Right cardiac atrium (tissue), 5 donors: ENCODE measurements at regions not wholly inside any gene's neighbourhood (a gene's known extent, or its start where the extent isn't known, plus 50 kb on each side); places are given as distances from the start of the nearest gene placed in this dataset.

Source experiments
- ATAC-seq, 2 donors: fragments of 200-7000 bp; cut with Tn5 transposase; one replicate each; pipeline versions ENCODE4 v1.8.0 to v1.9.1; 2020; ENCODE audit warnings: moderate library complexity in 2 of 2, mild to moderate bottlenecking in 1 of 2
- DNase-seq, 3 donors: peaks; one replicate each; pipeline ENCODE4 v3.0.0-alpha.2; 2020
- H3K27ac ChIP-seq: one replicate; pipeline ENCODE4 v1.5.1; 2013; ENCODE audit warnings: mild to moderate bottlenecking, low read length, control low read depth, moderate library complexity
- H3K27me3 ChIP-seq: one replicate; pipeline ENCODE4 v1.6.1; 2013; ENCODE audit not compliant: control insufficient read depth, insufficient read depth
- H3K4me1 ChIP-seq: one replicate; pipeline ENCODE4 v1.6.1; 2013; ENCODE audit warnings: low read length; ENCODE audit not compliant: control insufficient read depth, insufficient read depth
- H3K4me3 ChIP-seq: one replicate; pipeline ENCODE4 v1.5.1; 2013; ENCODE audit warnings: low read length, control low read depth
- H3K9me3 ChIP-seq: one replicate; pipeline ENCODE4 v1.6.1; 2013; ENCODE audit warnings: low read length; ENCODE audit not compliant: control insufficient read depth
- WGBS: extraction: QIAGEN DNeasy Blood & Tissue Kit; methylation state at CpG from one replicate; pipeline ENCODE4 v1.1.7; 2013; 5-methylcytosine and 5-hydroxymethylcytosine counted together
- intact Hi-C, 4 donors: fragments of 100-400 bp; cut with DNase I; formaldehyde crosslinking; loops; one replicate each; pipeline versions ENCODE4 v1.11.0 to v1.14.0; 2022 to 2023
- donor health status: healthy with polysubstance abuse.
- donor health status: DM: no; HTN: yes; CAD: no.
- donor health status: DM: no; HTN: no; CAD: no.
- donor health status: DM: no; HTN: yes; CAD: no; lungs with severe emphysema.
- donor health status: DM: yes; HTN: yes; CAD: no.

DNA sequence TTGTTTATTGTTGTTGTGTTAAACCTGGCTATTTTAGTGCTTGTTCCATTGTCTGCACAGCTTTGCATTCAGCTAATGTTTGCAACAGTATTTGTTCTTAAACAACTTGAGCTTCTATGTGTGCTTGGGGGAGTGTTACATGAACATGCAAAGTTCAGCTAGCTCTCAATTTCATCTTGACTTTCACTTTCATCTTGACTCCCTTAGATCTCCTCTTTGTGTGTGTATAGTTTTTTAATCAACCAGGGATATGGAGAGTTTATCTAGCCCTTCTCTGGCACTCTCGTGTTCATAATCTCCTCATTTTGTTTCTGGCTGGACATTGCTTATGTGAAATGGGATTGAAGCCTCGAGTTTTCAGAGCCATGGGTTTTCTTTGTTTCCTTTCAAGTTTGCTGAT is 212.4 kb upstream of the ZBTB20 start:
- no peak overlapping the region for H3K27ac ChIP-seq
- intact Hi-C loops = no loop called here
- WGBS = 15% methylated on average over 2 of the region's 2 CpGs

DNA sequence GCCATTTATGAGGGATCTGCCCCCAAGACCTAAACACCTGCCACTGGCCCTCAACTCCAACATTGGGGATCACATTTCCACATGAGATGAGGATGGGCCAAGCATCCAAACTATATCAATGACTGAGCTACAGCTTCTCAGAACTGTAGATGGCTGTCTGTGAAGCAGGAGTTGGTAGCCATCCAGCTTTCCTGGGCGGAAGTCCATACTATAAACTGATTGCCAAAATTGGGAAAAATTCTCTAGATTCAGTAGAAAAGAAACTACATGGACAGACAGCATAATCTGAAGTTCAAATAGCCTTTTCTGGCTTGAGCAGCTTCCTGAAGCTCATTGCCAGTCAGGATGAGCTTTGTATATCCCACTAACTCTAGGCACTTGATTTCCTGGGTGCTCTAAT is 214.7 kb upstream of the ZBTB20 start:
- Histone ChIP-seq H3K27ac (no peak overlapping the region), H3K4me1 (no peaks in the 10 kb centered on the region), H3K27me3 (no peaks in the 10 kb centered on the region), H3K4me3 (no peak overlapping the region), H3K9me3 (no peaks in the 10 kb centered on the region)
- DNase-seq (peak in 1 of 3 donors; percentile 31), ATAC-seq (no peak)
- intact Hi-C loops = no loop called here
- 59% methylated on average over 1 of the region's 1 CpG for WGBS

More for the DNA sequence above, 212.4 kb upstream of the ZBTB20 start:
- no peaks in the 10 kb centered on the region for H3K27me3 ChIP-seq
- no peaks in the 10 kb centered on the region for H3K4me1 ChIP-seq
- H3K4me3 ChIP-seq = no peak overlapping the region
- DNase-seq (no peak), ATAC-seq (no peak)
- no peaks in the 10 kb centered on the region for H3K9me3 ChIP-seq

GRCh38 chr3:115363071-115363470 is 216.0 kb upstream of the ZBTB20 start:
- intact Hi-C loops = no loop called here
- H3K27ac ChIP-seq = no peak overlapping the region
- DNase-seq (no peak), ATAC-seq (no peak)
- WGBS = 93% methylated on average over 1 of the region's 1 CpG
- no peaks in the 10 kb centered on the region for H3K27me3 ChIP-seq
- H3K4me3 ChIP-seq = no peak overlapping the region
- H3K9me3 ChIP-seq = no peaks in the 10 kb centered on the region
- H3K4me1 ChIP-seq = no peaks in the 10 kb centered on the region

- Histone ChIP-seq H3K9me3 (no peaks in the 10 kb centered on the region), H3K27ac (no peak overlapping the region), H3K4me1 (no peaks in the 10 kb centered on the region), H3K27me3 (no peaks in the 10 kb centered on the region), H3K4me3 (no peak overlapping the region)
- ATAC-seq (no peak), DNase-seq (no peak)
- WGBS = 59% methylated on average over 1 of the region's 1 CpG
- intact Hi-C loops = no loop called here
Observed at GRCh38 chr3:115369021-115369420, 221.9 kb upstream of the ZBTB20 start.

DNA sequence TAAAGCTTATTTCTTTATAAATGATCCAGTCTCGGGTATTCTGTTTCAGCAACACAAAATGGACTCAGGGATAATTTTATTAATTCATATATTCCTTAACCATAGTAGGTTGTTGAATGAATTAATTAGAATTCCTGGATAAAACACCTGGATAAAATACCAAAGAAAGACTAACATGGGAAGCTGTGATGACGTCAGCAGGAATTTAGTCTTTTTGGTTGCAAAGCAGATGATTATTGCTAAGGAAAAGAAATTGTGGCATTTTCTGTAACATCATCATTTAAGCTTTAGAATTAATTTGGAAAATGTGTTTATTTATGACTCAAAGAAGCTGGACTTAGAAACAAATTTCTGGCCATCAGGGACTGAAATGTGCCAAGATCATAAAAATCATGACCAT is 228.3 kb upstream of the ZBTB20 start:
- intact Hi-C loops = no loop called here
- WGBS = 92% methylated on average over 2 of the region's 2 CpGs
- H3K27me3 ChIP-seq = no peaks in the 10 kb centered on the region
- no peak for DNase-seq
- H3K27ac ChIP-seq = no peak overlapping the region
- H3K9me3 ChIP-seq = no peaks in the 10 kb centered on the region
- H3K4me1 ChIP-seq = no peaks in the 10 kb centered on the region
- no peak overlapping the region for H3K4me3 ChIP-seq
- no peak for ATAC-seq

GRCh38 chr3:115380883-115381572 is 233.9 kb upstream of the ZBTB20 start:
- peak overlapping the region; percentile 23 for H3K27ac ChIP-seq
- intact Hi-C loops = no loop called here
- no peaks in the 10 kb centered on the region for H3K27me3 ChIP-seq
- H3K4me1 ChIP-seq = peaks cover 2% of the 10 kb centered on the region
- H3K9me3 ChIP-seq = no peaks in the 10 kb centered on the region
- DNase-seq (no peak), ATAC-seq (peak; percentile 19 to 63)
- H3K4me3 ChIP-seq = no peak overlapping the region
- WGBS = 88% methylated on average over 3 of the region's 3 CpGs

GRCh38 chr3:115381573-115381912 is 234.5 kb upstream of the ZBTB20 start:
- DNase-seq = peak; percentile 72 to 90 (median 86)
- WGBS = 11% methylated on average over 5 of the region's 5 CpGs
- Histone ChIP-seq H3K9me3 (no peaks in the 10 kb centered on the region), H3K4me3 (no peak overlapping the region), H3K4me1 (peaks cover 2% of the 10 kb centered on the region), H3K27me3 (no peaks in the 10 kb centered on the region), H3K27ac (no peak overlapping the region)
- peak; percentile 92 to 93 for ATAC-seq
- intact Hi-C loops = no loop called here

DNA sequence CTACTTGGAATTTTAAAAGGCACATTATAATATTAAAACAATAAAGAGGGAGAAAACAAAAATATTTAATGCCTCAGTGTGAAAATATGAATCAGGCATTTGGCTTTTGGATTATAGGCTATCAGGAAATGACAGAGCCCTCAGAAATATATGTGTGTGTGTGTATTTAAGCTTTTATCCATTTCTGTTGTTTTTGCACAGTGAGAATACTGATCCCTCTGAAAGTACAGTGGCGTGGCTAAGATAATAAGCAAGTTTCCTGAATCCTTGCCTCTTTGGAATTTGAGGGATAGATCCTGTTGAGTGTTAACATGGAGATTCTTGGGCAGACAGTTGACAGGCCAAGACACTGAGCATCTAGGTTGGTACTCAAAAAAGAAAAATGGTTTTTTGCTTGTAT is 234.8 kb upstream of the ZBTB20 start:
- Histone ChIP-seq H3K4me1 (peaks cover 2% of the 10 kb centered on the region), H3K9me3 (no peaks in the 10 kb centered on the region), H3K27ac (no peak overlapping the region), H3K27me3 (no peaks in the 10 kb centered on the region), H3K4me3 (no peak overlapping the region)
- ATAC-seq (no peak), DNase-seq (no peak)
- 24% methylated on average over 1 of the region's 1 CpG for WGBS
- intact Hi-C loops = no loop called here

DNA sequence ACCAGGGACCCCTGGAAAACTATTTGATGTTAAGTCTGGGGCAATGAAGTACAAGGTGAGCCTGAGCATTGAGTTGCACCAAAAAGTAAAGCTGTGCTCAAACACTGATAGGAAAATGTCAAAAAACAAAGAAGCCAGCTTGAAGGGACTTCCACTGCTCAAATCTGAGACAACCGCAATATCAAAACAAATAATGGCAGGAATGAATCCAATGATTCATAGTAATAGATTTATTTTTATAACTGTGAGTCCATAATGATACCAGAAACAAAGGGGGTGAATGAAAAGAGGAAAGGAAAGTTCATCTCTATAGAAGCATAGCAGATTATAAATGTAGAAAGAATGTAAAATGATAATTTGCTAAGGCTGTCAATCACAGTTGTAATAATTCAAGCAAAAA is 237.3 kb upstream of the ZBTB20 start:
- H3K9me3 ChIP-seq = no peaks in the 10 kb centered on the region
- intact Hi-C loops = no loop called here
- WGBS = 89% methylated on average over 1 of the region's 1 CpG
- no peak overlapping the region for H3K27ac ChIP-seq
- ATAC-seq = no peak
- no peaks in the 10 kb centered on the region for H3K27me3 ChIP-seq
- H3K4me1 ChIP-seq = peaks cover 2% of the 10 kb centered on the region
- no peak for DNase-seq
- no peak overlapping the region for H3K4me3 ChIP-seq

DNA sequence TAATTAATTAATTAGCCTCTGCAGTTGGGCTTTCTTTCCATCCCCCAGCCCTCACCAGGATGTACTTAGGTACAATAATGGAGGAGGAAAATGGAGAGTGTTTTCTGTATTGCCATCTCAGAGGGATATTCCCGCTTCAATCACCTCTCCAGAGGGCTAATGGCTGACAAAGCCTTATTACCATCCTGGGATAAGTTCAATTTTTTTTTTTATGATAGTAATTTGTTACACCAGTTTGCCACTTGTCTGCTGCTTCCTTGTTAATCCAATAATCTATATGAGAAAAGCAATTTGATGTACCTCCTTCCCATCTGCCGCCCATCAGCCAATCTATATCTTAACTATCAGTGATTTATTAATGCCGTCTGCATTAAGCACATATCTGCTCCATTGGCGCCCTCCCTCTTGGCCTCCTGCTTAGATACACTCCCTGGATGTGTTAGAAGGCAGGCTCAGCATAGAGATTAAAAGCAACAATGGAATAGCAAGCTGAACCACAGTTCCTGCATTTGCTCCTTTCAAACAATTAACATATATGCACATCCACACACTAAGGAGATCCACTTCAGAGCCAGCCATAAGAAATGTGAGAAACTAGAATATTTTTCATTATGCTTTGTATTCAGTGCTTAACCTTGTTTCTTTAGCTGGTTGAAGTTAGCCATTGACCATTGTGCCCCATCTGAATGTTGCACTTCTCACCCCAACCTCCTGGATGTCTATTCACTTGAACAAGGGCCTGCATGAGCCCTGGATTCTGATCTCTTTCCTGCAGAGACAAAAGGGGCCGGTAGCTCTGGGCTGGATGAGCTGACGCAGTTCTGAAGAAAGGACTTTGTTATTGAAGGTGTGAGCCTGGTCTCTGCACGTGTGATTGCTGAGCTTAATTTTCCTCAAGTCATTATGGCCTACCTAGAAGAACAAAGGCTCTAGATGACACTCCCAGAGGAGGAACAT is 237.3 kb upstream of the GAP43 start:
- no peak overlapping the region for H3K4me3 ChIP-seq
- 85% methylated on average over 7 of the region's 7 CpGs for WGBS
- no peak overlapping the region for H3K27ac ChIP-seq
- no peaks in the 10 kb centered on the region for H3K9me3 ChIP-seq
- H3K4me1 ChIP-seq = peaks cover 2% of the 10 kb centered on the region
- DNase-seq = no peak
- intact Hi-C loops = no loop called here
- no peaks in the 10 kb centered on the region for H3K27me3 ChIP-seq
- no peak for ATAC-seq

- intact Hi-C loops = no loop called here
- H3K27ac ChIP-seq = no peak overlapping the region
- H3K27me3 ChIP-seq = no peaks in the 10 kb centered on the region
- 32% methylated on average over 1 of the region's 1 CpG for WGBS
- H3K9me3 ChIP-seq = no peaks in the 10 kb centered on the region
- ATAC-seq (peak; percentile 65 to 79), DNase-seq (no peak)
- H3K4me1 ChIP-seq = no peaks in the 10 kb centered on the region
- H3K4me3 ChIP-seq = no peak overlapping the region
Observed at GRCh38 chr3:115388166-115388565, 235.1 kb upstream of the GAP43 start.
